OCI-LY3 (cell line): ENCODE measurements at regions not wholly inside any gene's neighbourhood (a gene's known extent, or its start where the extent isn't known, plus 50 kb on each side); places are given as distances from the start of the nearest gene placed in this dataset.

Experiments
- EZH2phosphoT487 ChIP-seq: fragments of 200-600 bp; shearing (Covaris generic); IDR thresholded peaks from 2 replicates; pipeline ENCODE4 v1.6.1; 2018; ENCODE audit warnings: antibody characterized with exemption, mixed run types, low read depth
- TF ChIP-seq, protein P1 (sequence below): fragments of 200-600, 300-600 bp; sonication (generic); IDR thresholded peaks from 2 replicates; pipeline ENCODE4 v1.5.1; 2014; ENCODE audit warnings: antibody characterized with exemption, low read length, low read depth

- TF ChIP-seq, protein P1, sequence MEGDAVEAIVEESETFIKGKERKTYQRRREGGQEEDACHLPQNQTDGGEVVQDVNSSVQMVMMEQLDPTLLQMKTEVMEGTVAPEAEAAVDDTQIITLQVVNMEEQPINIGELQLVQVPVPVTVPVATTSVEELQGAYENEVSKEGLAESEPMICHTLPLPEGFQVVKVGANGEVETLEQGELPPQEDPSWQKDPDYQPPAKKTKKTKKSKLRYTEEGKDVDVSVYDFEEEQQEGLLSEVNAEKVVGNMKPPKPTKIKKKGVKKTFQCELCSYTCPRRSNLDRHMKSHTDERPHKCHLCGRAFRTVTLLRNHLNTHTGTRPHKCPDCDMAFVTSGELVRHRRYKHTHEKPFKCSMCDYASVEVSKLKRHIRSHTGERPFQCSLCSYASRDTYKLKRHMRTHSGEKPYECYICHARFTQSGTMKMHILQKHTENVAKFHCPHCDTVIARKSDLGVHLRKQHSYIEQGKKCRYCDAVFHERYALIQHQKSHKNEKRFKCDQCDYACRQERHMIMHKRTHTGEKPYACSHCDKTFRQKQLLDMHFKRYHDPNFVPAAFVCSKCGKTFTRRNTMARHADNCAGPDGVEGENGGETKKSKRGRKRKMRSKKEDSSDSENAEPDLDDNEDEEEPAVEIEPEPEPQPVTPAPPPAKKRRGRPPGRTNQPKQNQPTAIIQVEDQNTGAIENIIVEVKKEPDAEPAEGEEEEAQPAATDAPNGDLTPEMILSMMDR, result no peak
- TF ChIP-seq EZH2phosphoT487, result no peak
These were observed 71.9 kb downstream of the TNP1 start for GRCh38 chr2:216787851-216788540.
